Naive thymus-derived CD8-positive, alpha-beta T cell (primary cell): ENCODE measurements at regions not wholly inside any gene's neighbourhood (a gene's known extent, or its start where the extent isn't known, plus 50 kb on each side); places are given as distances from the start of the nearest gene placed in this dataset.
A peak's percentile ranks its signal among the peaks of the same experiment; 100 is the strongest.

Experiments
- ATAC-seq, 2 donors: fragments of 150-1000 bp; cut with Tn5 transposase in 1 of 2; sonication (Bioruptor Pico), chemical (Tn5 transposase) in 1 of 2; 1 replicate in 1 of 2; 2 replicates in 1 of 2; pipeline ENCODE4 v1.10.0; 2021; ENCODE audit warnings: mild to moderate bottlenecking in 2 of 2, moderate library complexity in 2 of 2
- POLR2A ChIA-PET: fragments of 350-600 bp; sonication (Branson Sonifier 250); formaldehyde crosslinking; loops from one replicate; lab custom pipeline; 2021; ENCODE audit warnings: antibody characterized with exemption; lab: Charles Lee
- DNase-seq, 10 donors: peaks; one replicate each; pipeline versions ENCODE4 v3.0.0 to v3.0.0-alpha.2; 2020 to 2022
- H3K27ac Mint-ChIP-seq, 10 donors: one replicate each; pipeline ENCODE4 v1.8.0; 2020 to 2022; ENCODE audit warnings: mild to moderate bottlenecking in 10 of 10, mixed read lengths in 10 of 10, moderate library complexity in 4 of 10, inconsistent platforms in 1 of 10
- H3K27me3 Mint-ChIP-seq, 5 donors: one replicate each; pipeline ENCODE4 v1.8.0; 2021 to 2022; ENCODE audit warnings: mixed read lengths in 5 of 5
- H3K36me3 Mint-ChIP-seq, 3 donors: one replicate each; pipeline ENCODE4 v1.8.0; 2020 to 2022; ENCODE audit warnings: mixed read lengths in 3 of 3, mild to moderate bottlenecking in 2 of 3, inconsistent platforms in 1 of 3
- H3K4me1 Mint-ChIP-seq, 4 donors: one replicate each; pipeline ENCODE4 v1.8.0; 2021 to 2022; ENCODE audit warnings: mixed read lengths in 4 of 4
- H3K4me3 Mint-ChIP-seq, 10 donors: one replicate each; pipeline ENCODE4 v1.8.0; 2020 to 2022; ENCODE audit warnings: mild to moderate bottlenecking in 10 of 10, mixed read lengths in 10 of 10, moderate library complexity in 6 of 10, inconsistent platforms in 1 of 10
- H3K9me3 Mint-ChIP-seq, 9 donors: one replicate each; pipeline ENCODE4 v1.8.0; 2020 to 2022; ENCODE audit warnings: mixed read lengths in 9 of 9, mild to moderate bottlenecking in 3 of 9, inconsistent platforms in 1 of 9, moderate library complexity in 1 of 9

- Mint-ChIP-seq H3K4me3 (no peak overlapping the region), H3K27me3 (peaks cover 0 to 15% (median 6%) of the 10 kb centered on the region in 5 donors), H3K36me3 (peaks cover 0 to 7% (median 0%) of the 10 kb centered on the region in 3 donors), H3K27ac (no peak overlapping the region), H3K9me3 (peaks cover 2 to 32% (median 13%) of the 10 kb centered on the region in 9 donors), H3K4me1 (no peaks in the 10 kb centered on the region)
- no peak for ATAC-seq
- POLR2A ChIA-PET, result no interaction called here
- DNase-seq, result no peak
These were observed 233.2 kb upstream of the PPP2R2D start for GRCh38 chr10:131667561-131667960.

GRCh38 chr10:131668903-131669302 is 231.9 kb upstream of the PPP2R2D start:
- Mint-ChIP-seq H3K27ac (no peak overlapping the region), H3K27me3 (peaks cover 0 to 7% (median 4%) of the 10 kb centered on the region in 5 donors), H3K36me3 (peaks cover 0 to 7% (median 0%) of the 10 kb centered on the region in 3 donors), H3K4me1 (no peaks in the 10 kb centered on the region), H3K4me3 (no peak overlapping the region), H3K9me3 (peaks cover 2 to 28% (median 13%) of the 10 kb centered on the region in 9 donors)
- no peak for DNase-seq
- ATAC-seq, result no peak
- POLR2A ChIA-PET, result no interaction called here

GRCh38 chr10:131669838-131670237 is 231.0 kb upstream of the PPP2R2D start:
- POLR2A ChIA-PET, result no interaction called here
- H3K27me3 Mint-ChIP-seq, result peaks cover 0 to 9% (median 5%) of the 10 kb centered on the region in 5 donors
- DNase-seq, result no peak
- peaks cover 2 to 21% (median 12%) of the 10 kb centered on the region in 9 donors for H3K9me3 Mint-ChIP-seq
- no peak overlapping the region for H3K27ac Mint-ChIP-seq
- no peaks in the 10 kb centered on the region for H3K4me1 Mint-ChIP-seq
- peaks cover 0 to 7% (median 0%) of the 10 kb centered on the region in 3 donors for H3K36me3 Mint-ChIP-seq
- no peak for ATAC-seq
- no peak overlapping the region for H3K4me3 Mint-ChIP-seq

GRCh38 chr10:131670341-131670740 is 230.5 kb upstream of the PPP2R2D start:
- no peak for ATAC-seq
- POLR2A ChIA-PET, result no interaction called here
- H3K4me3 Mint-ChIP-seq, result no peak overlapping the region

GRCh38 chr10:131673396-131673795 is 227.4 kb upstream of the PPP2R2D start:
- no peak overlapping the region for H3K27ac Mint-ChIP-seq
- H3K4me3 Mint-ChIP-seq, result no peak overlapping the region
- H3K36me3 Mint-ChIP-seq, result peaks cover 0 to 7% (median 0%) of the 10 kb centered on the region in 3 donors
- peaks cover 2 to 21% (median 11%) of the 10 kb centered on the region in 9 donors for H3K9me3 Mint-ChIP-seq
- H3K4me1 Mint-ChIP-seq, result no peaks in the 10 kb centered on the region
- peaks cover 0 to 13% (median 4%) of the 10 kb centered on the region in 5 donors for H3K27me3 Mint-ChIP-seq
- ATAC-seq (no peak), DNase-seq (no peak)
- POLR2A ChIA-PET, result no interaction called here

More at GRCh38 chr10:131670341-131670740, 230.5 kb upstream of the PPP2R2D start:
- peaks cover 2 to 21% (median 13%) of the 10 kb centered on the region in 9 donors for H3K9me3 Mint-ChIP-seq
- H3K27me3 Mint-ChIP-seq, result peaks cover 0 to 10% (median 5%) of the 10 kb centered on the region in 5 donors
- H3K27ac Mint-ChIP-seq, result no peak overlapping the region
- H3K4me1 Mint-ChIP-seq, result no peaks in the 10 kb centered on the region
- no peak for DNase-seq
- peaks cover 0 to 7% (median 0%) of the 10 kb centered on the region in 3 donors for H3K36me3 Mint-ChIP-seq

- H3K9me3 Mint-ChIP-seq, result peaks cover 2 to 21% (median 11%) of the 10 kb centered on the region in 9 donors
- peaks cover 0 to 7% (median 0%) of the 10 kb centered on the region in 3 donors for H3K36me3 Mint-ChIP-seq
- POLR2A ChIA-PET, result no interaction called here
- H3K4me3 Mint-ChIP-seq, result no peak overlapping the region
- H3K4me1 Mint-ChIP-seq, result no peaks in the 10 kb centered on the region
- peaks cover 0 to 17% (median 7%) of the 10 kb centered on the region in 5 donors for H3K27me3 Mint-ChIP-seq
- DNase-seq (no peak), ATAC-seq (no peak)
- no peak overlapping the region for H3K27ac Mint-ChIP-seq
These were observed 226.7 kb upstream of the PPP2R2D start for GRCh38 chr10:131674130-131674529.

- no peaks in the 10 kb centered on the region for H3K4me1 Mint-ChIP-seq
- ATAC-seq, result no peak
- POLR2A ChIA-PET, result no interaction called here
- H3K9me3 Mint-ChIP-seq, result peaks cover 2 to 21% (median 11%) of the 10 kb centered on the region in 9 donors
- peaks cover 0 to 7% (median 0%) of the 10 kb centered on the region in 3 donors for H3K36me3 Mint-ChIP-seq
- DNase-seq, result no peak
- H3K27ac Mint-ChIP-seq, result no peak overlapping the region
- no peak overlapping the region for H3K4me3 Mint-ChIP-seq
- peaks cover 0 to 16% (median 10%) of the 10 kb centered on the region in 5 donors for H3K27me3 Mint-ChIP-seq
These were observed 225.7 kb upstream of the PPP2R2D start for GRCh38 chr10:131675104-131675503.

- Mint-ChIP-seq H3K27me3 (peaks cover under 1 to 18% (median 7%) of the 10 kb centered on the region in 5 donors), H3K36me3 (peaks cover 0 to 7% (median 0%) of the 10 kb centered on the region in 3 donors), H3K9me3 (peaks cover 2 to 17% (median 11%) of the 10 kb centered on the region in 9 donors), H3K4me1 (no peaks in the 10 kb centered on the region), H3K27ac (peak overlapping the region in 1 of 10 donors; percentile 85), H3K4me3 (no peak overlapping the region)
- ATAC-seq (no peak), DNase-seq (no peak)
- POLR2A ChIA-PET, result no interaction called here
These were observed 224.6 kb upstream of the PPP2R2D start for GRCh38 chr10:131676046-131676799.

- Mint-ChIP-seq H3K4me3 (no peak overlapping the region), H3K27me3 (peaks cover 3 to 18% (median 7%) of the 10 kb centered on the region in 5 donors), H3K27ac (no peak overlapping the region), H3K9me3 (peaks cover 2 to 11% (median 7%) of the 10 kb centered on the region in 9 donors), H3K36me3 (peaks cover 0 to 6% (median 0%) of the 10 kb centered on the region in 3 donors), H3K4me1 (no peaks in the 10 kb centered on the region)
- ATAC-seq, result no peak
- POLR2A ChIA-PET, result no interaction called here
- no peak for DNase-seq
These were observed 223.9 kb upstream of the PPP2R2D start for GRCh38 chr10:131676800-131677421.

GRCh38 chr10:131677671-131678070 is 223.1 kb upstream of the PPP2R2D start:
- peaks cover 0 to 8% (median 0%) of the 10 kb centered on the region in 9 donors for H3K9me3 Mint-ChIP-seq
- ATAC-seq, result no peak
- H3K27me3 Mint-ChIP-seq, result peaks cover 3 to 23% (median 9%) of the 10 kb centered on the region in 5 donors
- no peaks in the 10 kb centered on the region for H3K36me3 Mint-ChIP-seq
- POLR2A ChIA-PET, result no interaction called here
- H3K27ac Mint-ChIP-seq, result no peak overlapping the region
- DNase-seq, result no peak
- H3K4me1 Mint-ChIP-seq, result no peaks in the 10 kb centered on the region
- peak overlapping the region in 1 of 10 donors; percentile 20 for H3K4me3 Mint-ChIP-seq

GRCh38 chr10:131678171-131678570 is 222.6 kb upstream of the PPP2R2D start:
- no peak overlapping the region for H3K4me3 Mint-ChIP-seq
- H3K27me3 Mint-ChIP-seq, result peaks cover 3 to 28% (median 12%) of the 10 kb centered on the region in 5 donors
- POLR2A ChIA-PET, result no interaction called here
- H3K36me3 Mint-ChIP-seq, result no peaks in the 10 kb centered on the region
- no peaks in the 10 kb centered on the region for H3K4me1 Mint-ChIP-seq
- H3K27ac Mint-ChIP-seq, result no peak overlapping the region
- no peak for ATAC-seq
- H3K9me3 Mint-ChIP-seq, result peaks cover 0 to 4% (median 0%) of the 10 kb centered on the region in 9 donors
- no peak for DNase-seq

GRCh38 chr10:131678613-131679012 is 222.2 kb upstream of the PPP2R2D start:
- POLR2A ChIA-PET, result no interaction called here
- Mint-ChIP-seq H3K4me1 (no peaks in the 10 kb centered on the region), H3K9me3 (peaks cover 0 to 3% (median 0%) of the 10 kb centered on the region in 9 donors), H3K27ac (no peak overlapping the region), H3K36me3 (no peaks in the 10 kb centered on the region), H3K27me3 (peaks cover 3 to 28% (median 12%) of the 10 kb centered on the region in 5 donors), H3K4me3 (no peak overlapping the region)
- ATAC-seq (no peak), DNase-seq (no peak)

GRCh38 chr10:131679926-131680325 is 220.9 kb upstream of the PPP2R2D start:
- no peak for DNase-seq
- H3K27ac Mint-ChIP-seq, result no peak overlapping the region
- no peak overlapping the region for H3K4me3 Mint-ChIP-seq
- POLR2A ChIA-PET, result no interaction called here
- peaks cover 0 to 2% (median 0%) of the 10 kb centered on the region in 9 donors for H3K9me3 Mint-ChIP-seq
- no peaks in the 10 kb centered on the region for H3K4me1 Mint-ChIP-seq
- H3K36me3 Mint-ChIP-seq, result no peaks in the 10 kb centered on the region
- H3K27me3 Mint-ChIP-seq, result peaks cover 3 to 35% (median 11%) of the 10 kb centered on the region in 5 donors
- ATAC-seq, result no peak
